Myocyte (in vitro differentiated cells): ENCODE measurements at regions not wholly inside any gene's neighbourhood (a gene's known extent, or its start where the extent isn't known, plus 50 kb on each side); places are given as distances from the start of the nearest gene placed in this dataset.
A peak's percentile ranks its signal among the peaks of the same experiment; 100 is the strongest.
"Not testable (repeated sequence)": the region's sequence is repeated elsewhere in the genome, so short reads cannot be mapped to it uniquely, and the experiment has no call there.

ENCODE experiments used
- DNase-seq: peaks from one replicate; pipeline ENCODE4 v3.0.0-alpha.2; 2012; ENCODE audit warnings: low read depth

DNA sequence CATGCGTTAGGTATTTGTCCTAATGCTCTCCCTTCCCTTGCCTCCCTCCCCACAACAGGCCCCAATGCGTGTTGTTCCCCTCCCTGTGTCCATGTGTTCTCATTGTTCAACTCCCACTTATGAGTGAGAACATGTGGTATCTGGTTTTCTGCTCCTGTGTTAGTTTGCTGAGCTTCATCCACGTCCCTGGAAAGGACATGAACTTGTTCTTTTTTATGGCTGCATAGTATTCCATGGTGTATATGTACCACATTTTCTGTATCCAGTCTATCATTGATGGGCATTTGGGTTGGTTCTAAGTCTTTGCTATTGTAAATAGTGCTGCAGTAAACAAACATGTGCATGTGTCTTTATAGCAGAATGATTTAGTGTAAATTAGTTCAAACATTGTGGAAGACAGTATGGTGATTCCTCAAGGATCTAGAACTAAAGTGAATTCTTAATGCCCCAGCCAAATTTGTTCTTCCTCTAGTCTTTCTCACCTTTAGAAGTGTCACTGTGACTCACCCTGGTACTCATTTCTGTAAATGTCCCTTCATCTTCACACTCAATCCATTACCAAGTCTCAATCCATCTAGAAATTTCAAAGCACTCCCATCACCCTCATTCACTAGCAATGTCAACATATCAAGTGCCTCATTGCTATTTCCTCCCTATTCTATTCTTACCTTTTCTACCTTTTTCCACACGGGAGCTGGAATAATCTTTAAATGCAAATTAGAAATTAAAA, 123.9 kb downstream of the MREG start:
- DNase-seq, result not testable (repeated sequence)

DNA sequence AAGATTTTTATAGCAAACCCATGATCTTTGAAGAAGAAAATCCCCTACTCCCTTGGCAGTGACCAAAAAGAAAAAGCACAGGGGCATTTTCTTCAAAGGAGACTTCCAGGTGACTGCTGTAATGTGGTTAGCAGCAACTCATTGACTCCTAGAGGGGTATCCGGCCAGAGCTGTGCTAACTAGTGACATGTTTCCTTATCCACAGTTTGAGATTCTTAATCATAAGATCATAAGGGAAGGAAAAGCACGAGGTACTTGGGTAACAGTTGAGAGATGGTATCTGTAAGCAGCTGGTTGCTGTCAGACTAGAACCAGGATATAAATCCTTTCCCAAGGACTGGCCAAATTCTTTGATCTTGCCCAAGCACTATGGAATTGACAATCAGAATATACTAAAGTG, 124.7 kb downstream of the MREG start:
- peak; percentile 14 for DNase-seq

DNA sequence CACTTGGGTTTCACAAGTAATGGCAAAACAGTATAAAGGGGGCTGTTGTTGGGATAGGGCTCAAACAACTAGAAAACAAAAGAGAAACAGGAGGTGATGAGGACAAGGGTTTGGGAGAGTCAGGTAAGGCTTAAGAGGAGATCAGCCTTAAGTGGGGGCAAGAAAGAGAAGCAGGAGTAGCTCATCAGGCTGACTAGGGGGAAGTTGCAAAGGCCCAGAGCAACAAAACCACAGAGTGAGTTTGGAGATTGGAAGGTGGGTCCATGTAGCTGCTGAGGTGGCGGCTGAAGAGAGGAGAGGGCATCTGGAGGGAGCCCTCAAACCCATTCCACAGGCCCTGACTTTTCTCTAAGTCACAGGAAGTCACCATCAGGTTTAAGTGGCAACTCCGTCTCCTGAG, 126.0 kb downstream of the MREG start:
- DNase-seq, result no peak

DNA sequence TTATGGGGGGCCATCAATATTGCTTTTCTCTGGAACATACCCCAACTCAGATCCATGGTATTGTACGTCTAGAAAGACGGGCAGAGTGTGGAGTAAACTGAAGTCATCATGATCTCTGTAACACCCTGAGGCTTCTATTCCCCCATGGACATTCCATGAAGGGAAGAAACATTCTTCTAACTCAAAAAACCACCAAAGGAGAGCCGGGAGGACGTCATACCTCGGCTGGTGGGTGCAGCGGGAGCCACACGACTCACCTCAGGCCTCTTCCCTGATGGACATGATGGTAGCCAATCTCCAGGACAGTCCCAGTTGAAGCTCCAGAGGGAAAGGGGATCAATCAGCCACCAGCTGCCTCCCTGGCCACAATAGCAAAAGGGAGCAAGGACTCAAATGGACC, 127.3 kb downstream of the MREG start:
- DNase-seq, result no peak

DNA sequence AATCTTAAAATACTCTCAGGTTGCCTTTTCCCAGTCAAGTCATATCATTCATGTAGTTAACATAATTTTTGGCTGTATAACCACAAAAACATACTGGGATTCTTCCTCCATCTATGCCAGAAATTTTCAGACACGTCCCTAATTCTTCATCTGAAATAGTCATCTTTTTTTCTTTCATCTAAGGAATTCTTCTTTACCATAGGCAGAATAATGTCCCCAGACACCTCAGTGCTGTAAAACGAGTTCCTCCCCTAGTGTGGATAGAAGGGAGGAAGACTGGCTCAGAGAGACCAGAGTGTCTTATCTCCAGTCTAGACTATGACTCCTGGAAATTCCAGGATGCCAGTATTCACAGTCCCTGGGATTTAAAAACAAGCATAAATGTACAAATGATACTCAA, 127.8 kb downstream of the MREG start:
- no peak for DNase-seq

DNA sequence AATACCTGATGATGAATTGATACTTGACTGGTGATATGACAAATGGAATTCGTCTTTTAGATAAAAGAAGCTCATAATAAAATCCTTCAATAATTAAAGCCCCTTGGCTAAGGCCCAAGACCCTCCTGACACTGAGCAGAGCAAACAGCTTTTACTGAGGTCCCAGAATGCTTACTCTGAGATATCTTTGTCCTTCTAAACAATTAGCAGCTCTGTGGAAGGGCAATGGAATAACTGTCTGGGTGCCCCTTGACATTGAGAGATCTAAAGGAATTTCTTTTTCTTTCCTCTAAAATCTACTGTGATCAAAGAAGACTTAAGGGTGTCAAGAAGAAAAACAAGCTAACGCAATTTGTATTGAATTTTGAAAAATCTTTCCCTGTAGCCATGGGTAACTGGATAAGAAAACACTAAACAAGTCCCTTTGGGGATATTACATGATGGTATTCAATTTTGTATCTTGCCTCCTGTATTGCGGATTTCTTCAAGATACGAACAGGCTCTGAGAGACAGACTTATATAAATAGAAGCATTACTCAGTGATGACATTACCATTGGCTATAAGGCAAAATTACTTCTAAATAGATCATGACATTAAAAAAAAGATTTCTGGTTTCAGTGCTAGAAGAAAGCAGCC, 128.8 kb downstream of the MREG start:
- DNase-seq, result no peak

DNA sequence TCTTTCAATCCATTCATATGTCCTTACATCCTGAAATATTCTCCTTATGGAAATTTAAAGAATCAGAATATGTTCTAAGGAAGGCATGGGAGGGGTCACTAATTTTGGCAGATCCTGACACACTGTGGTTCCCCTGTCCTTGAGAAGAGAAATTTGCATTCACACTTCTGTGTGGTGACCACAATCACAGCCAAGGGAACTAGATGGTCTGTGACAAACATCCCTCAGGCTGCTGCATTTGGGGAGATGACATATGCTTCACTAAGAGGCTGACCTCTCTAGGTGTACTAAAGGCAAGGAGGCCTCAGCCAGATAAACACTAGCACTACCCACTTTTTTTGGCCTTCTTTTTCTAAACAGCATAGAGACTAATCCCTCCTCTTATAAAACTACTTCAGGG, 129.6 kb downstream of the MREG start:
- DNase-seq, result no peak

DNA sequence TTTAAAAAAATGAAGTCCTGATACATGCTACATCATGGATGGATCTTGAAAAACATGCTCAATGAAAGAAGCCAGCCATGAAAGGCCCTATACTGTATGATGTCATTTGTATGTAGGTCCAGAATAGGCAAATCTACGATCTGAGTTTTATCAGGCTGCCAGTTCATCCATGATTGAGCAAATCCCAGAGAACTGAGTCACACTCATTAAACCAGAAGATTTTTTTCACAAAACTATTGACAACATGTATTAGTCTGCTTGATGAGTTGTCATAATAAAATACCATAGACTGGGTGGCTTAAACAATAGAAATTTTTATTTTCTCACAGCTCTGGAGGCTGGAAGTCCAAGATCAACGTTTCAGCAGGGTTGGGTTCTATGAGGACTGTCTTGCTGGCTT, 130.7 kb downstream of the MREG start:
- no peak for DNase-seq

DNA sequence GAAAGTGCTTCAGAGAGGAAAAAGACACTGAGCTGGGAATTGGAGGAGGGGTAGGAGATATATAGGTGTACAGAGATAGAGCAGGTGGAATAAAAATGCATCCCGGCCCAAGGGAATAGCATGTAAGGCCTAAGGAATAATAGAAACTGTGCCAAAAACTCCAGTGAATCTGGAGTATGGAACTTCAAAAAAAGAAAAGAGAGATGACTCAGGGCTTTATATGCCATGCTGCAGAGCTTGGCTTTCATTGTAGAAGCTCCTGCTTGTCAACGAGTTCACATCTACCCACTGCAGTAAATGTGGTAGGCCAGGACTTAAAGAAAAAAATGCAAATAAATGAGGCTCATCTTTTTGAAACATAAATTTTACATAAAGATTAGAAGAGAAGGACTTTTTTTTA, 131.8 kb downstream of the MREG start:
- peak; percentile 20 for DNase-seq

DNA sequence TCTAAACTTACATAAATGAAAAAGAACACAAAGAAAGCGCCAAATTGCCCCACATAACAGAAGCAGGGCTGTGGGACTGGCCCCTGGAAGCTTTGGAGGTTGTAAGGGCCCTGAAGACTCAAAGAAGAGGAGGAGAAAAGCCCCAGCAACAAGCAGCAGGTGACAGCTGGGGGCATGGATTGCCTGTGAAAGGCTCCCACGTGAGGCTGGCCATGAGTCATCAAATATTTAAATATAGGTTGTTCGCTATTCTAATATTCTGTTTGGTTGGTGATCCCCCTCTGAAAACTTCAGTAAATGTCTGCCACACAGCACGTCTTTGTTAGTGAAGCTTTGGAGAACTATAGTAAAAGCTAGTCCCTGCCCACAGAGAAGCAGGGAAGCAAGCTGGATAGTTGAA, 132.4 kb downstream of the MREG start:
- DNase-seq, result peak; percentile 73

DNA sequence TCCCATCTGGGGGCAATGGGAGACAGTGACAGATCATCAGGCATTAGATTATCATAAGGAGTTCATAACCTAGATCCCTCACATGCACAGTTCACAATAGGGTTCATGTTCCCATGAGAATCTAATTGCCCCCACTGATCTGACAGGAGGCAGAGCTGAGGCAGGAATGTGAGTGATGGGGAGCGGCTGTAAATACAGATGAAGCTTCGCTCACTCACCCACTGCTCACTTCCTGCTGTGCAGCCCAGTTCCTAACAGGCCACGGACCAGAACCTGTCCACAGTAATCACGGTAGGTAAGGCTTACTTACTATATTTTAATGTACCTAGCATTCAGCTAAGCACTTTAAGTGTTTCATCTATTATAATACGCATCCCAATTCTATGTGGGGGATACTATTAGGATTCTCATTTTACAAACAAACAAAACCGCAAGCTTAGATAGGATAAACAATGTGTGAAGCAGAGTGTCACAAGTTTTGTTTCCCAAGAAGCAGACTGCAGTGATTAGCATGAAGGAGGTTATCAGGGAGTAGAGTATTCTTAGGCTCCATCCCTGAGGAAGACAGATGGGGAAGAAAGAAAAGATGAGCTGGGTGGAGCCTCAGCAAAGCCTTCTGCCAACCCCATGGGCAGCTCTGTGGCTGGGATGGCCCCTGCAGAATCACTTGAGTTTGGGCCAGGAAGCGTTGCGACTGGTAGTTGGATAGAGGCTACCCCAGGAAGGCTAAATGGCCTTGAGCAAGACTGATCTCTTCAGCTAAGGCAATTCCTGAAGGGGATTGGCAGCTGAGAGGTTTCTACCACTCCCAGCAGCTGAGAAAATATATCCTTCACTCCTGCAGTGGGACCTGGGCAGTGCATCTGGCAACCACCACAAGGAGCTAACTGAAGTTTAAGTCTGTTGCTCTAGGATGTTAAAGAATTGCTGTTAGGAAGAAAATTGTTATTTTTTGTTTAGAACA, 133.1 kb downstream of the MREG start:
- DNase-seq, result peak; percentile 53

DNA sequence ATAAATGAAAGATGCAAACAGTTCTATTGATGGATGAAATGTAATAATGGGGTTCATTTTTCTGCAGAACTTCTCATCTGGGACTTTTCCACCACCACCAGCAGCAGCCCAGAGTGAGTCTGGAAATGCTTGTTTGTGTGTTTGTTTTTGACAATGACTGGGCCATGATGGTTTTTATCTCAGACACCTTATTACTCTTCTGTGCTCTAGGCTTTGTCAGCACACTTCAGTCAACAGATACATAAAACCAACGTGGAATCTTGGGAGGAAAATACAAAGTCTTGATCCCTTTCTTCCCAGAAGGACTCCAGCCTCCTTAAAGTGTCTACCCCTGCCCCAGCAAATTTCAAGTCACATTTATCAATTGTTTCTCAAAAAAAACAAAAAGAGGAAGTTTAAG, 134.0 kb downstream of the MREG start:
- no peak for DNase-seq

DNA sequence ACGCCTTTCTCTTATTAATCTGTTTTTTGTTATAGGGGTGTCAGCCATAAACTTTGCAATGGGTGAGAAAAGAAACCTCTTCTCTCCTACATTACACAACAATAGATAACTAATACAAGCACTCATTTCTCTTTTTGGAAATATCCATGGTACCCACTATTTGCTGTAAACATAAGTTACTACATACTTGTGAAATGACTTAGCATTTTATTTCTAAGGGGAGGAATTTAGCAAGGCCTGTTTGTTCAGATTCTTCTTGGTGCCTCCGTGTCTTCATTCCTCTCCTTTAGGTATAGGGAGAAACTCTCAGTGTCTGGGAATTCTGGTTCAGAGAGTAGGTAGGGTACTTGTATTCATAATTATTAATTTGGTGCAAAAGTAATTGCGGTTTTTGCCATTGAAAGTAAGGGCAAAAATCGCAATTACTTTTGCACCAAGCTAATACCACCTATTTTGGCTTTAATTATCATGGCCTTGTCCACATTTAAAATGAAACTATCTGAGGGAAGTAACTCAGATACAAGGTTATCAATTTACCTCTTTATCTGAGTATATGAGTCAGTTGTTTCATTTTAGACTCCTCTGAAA, 134.8 kb downstream of the MREG start:
- DNase-seq, result no peak

DNA sequence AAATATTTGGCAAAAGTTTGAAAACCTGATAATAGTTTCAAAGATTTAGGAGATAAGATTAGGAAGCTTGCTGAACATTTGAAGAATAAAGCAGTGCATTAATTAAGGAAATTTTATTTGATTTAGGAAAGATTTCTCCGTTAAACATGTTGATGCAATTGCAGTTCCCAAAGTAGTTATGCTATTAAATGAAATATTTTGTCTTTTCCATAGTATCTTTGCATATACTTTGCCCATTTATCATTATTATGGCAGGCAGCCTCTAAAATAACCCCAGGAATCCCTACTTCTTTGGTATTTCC, 136.5 kb downstream of the MREG start:
- DNase-seq, result no peak

DNA sequence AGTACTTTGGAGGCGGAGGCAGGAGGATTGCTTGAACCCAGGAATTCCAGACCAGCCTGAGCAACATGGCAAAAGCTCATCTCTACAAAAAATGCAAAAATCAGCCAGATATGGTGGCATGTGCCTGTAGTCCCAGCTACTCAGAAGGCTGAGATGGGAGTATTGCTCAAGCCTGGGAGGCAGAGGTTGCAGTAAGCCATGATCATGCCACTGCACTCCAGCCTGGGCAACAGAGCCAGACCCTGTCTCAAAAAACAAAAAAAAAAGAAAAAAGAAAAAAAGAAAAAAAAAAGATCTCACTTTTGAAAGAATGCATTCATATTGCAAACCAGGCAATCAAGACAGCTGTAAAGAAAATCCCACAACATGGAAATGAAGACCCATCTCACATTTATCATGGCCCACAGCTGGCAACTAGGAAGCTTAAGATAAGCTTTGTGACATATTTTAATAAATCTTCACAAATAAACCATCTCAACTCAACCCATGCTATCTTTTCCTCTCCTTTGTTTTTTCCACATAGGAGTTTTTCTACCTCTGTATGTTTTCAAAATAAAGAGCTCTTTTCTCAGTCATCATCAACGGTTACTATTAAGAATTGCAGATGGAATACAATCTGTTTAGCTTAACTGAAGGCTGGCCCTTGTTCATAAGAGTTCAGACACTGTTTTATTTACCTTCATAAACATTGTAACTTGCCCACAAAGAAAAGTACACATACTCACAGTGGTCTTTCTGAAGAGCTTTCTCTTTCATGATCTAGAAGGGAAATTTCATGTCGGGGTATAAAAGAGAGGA, 137.0 kb downstream of the MREG start:
- DNase-seq, result no peak

DNA sequence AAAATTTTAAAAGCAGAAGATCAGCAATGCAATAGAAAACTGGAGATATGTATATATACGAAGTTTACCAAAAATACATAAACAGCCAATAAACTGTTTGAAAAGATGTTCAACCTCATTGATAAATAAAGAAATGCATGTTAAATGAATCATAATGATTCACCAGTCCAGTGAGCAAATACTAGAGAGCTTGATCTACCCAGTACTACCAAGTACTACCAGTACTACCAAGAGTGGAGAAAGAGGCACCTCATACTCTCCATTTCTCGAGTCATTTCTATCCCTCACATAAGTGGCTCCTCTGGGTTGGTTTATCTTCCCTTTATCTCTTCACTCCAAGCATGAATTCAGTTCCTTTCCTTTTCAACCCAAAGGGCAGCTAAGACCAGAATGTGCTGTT, 138.9 kb downstream of the MREG start:
- DNase-seq, result no peak

DNA sequence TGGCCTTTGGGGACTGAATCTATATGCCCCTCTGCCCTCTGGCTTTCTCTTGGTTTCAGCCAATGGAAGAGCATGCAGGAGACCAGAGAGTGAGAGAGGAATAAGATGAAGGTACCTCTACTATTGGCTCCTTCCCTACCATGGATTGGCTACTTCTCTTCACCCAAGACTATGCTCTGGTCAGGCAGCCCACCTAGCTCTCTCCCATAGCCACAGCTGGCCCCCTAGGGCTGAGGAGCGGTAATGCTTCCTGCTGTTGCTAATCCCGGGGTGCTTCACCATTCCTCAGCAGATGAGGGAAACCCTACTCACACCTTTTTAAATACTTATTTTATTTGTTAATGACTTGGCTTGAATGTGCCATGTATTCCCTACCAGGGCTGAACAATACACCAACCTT, 142.4 kb downstream of the MREG start:
- DNase-seq, result peak; percentile 15

DNA sequence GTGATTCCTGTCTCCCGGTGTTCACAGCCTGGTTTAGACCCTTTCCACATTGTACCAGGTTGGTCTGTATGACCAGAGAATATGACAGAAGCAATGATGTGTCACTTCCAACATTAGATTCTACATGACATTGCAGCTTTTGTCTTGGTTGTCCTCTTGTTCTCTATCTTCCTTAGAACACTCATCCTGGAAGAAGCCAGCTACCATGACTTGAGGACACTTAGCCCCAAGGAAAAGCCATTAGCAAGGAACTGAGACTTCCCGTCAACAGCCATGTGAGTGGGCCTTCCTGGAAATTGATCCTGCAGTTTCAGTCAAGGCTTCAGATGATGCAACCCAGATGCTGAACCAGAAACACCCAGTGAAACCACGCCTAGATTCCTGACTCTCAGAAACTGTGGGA, 143.3 kb downstream of the MREG start:
- peak; percentile 63 for DNase-seq

DNA sequence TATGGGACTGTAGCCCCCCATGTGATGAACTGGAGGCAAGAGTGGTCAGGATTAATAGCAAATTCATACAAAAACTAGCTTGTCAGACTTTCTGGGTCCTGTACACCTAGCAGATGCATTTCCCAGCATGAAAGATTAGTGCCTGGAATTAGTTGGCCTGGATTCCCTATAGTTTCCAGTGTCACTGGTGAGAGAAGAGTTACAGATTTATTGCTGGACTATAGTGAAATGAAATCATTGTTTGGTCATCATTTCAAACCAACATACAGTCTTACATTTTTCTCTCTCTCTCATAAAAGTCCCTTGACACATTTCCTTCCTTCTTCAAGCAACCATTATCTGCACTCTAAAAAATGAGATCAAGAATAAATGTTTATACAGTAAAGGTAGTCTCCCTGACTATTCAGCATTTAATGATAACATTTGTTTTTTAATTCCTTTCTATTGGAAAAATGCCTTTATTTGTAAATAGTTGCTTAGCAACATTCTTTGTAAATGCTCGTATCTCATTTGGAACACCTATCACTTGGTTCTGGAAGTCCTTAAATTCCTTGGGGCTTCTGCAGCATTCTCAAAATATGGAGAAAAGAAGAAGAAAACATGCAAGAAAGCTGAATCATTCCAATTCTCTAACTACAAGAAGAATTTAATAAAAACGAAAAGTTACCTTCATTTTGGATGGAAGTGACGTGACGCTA, 144.4 kb downstream of the MREG start:
- DNase-seq, result no peak

DNA sequence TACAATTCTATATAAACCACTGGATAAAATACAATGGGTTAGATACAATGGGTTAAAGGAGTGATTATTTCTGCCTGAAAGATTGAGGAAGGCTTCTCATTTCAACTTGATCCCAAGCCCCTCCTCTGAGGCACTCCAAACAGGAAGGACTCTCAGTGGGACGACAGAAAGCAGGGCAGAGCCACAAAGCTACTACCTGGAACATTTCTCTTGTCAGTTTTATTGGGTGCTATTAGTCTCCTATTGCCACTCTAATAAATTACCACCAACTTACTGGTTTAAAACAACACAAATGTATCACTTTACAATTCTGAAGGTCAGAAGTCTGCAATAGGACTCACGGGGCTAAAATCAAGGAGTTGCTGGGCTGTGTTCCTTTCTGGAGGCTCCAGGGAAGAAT, 146.7 kb downstream of the MREG start:
- DNase-seq, result no peak

DNA sequence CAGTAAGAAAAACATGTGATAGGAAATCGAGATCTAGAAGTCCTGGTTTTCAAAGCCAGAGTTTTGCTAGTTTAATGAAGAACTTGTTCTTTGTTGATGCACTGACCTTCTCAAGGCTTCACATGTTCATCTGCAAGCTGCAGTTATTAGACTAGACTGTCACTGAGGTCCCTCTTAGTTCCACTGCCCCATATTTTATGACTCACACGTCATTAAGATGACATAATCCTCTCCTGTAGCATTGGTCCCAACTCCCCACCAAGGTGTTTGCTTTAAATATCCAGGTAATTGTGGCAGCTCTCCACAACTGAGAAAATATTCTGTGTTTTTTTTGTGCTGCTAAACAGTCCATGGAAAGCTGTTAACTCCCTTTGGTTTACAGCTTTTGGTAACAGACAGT, 149.7 kb downstream of the MREG start:
- DNase-seq, result no peak
